HCT116 (cell line): ENCODE measurements at regions not wholly inside any gene's neighbourhood (a gene's known extent, or its start where the extent isn't known, plus 50 kb on each side); places are given as distances from the start of the nearest gene placed in this dataset.

Experiments
- ATAC-seq: fragments of 200-7000 bp; cut with Tn5 transposase; 2 replicates; pipeline ENCODE4 v1.9.1; 2020; ENCODE audit warnings: mild to moderate bottlenecking, moderate library complexity
- BruUV-seq: library from RNA; stranded (reverse); fragments of 400-500 nt; replicated peaks from 2 replicates; lab custom pipeline; 2021; lab: Mats Ljungman, UMichigan
- CTCF ChIA-PET: fragments of 300-600 bp; sonication (Branson Sonifier 250); formaldehyde crosslinking; loops from one replicate; lab custom pipeline; 2021; ENCODE audit warnings: antibody characterized with exemption; lab: Charles Lee
- POLR2A ChIA-PET: fragments of 300-600, 350-600 bp; sonication (Branson Sonifier 250); formaldehyde crosslinking; loops from one replicate; lab custom pipeline; 2021; ENCODE audit warnings: antibody characterized with exemption; lab: Charles Lee
- RAD21 ChIA-PET, 2 experiments: fragments of 300-600 bp; sonication (Branson Sonifier 250); formaldehyde crosslinking; loops; one replicate each; lab custom pipeline; 2023; ENCODE audit warnings: low total read pairs in 2 of 2; ENCODE audit not compliant: uncharacterized antibody in 2 of 2, unreplicated experiment in 2 of 2, low non-redundant PET in 1 of 2; lab: Charles Lee
- DNase-seq: peaks from one replicate; pipeline ENCODE4 v3.0.0-alpha.2; 2010; ENCODE audit warnings: low read depth, low spot score
- H2AFZ ChIP-seq: fragments of 200-600 bp; shearing (Covaris generic), sonication (generic); 2 replicates; pipeline ENCODE4 v1.6.1; 2017; ENCODE audit warnings: low read depth, mixed run types, mixed read lengths, antibody characterized with exemption, low read length; ENCODE audit not compliant: poor library complexity, severe bottlenecking
- H3K27ac ChIP-seq: 2 replicates; pipeline ENCODE4 v1.5.1; 2012; ENCODE audit warnings: low read depth, low read length
- H3K27me3 ChIP-seq: fragments of 200-600 bp; sonication (generic); 2 replicates; pipeline ENCODE4 v1.6.1; 2016; ENCODE audit warnings: mixed run types, low read length, mixed read lengths; ENCODE audit not compliant: insufficient read depth
- H3K36me3 ChIP-seq, 2 experiments: fragments of 200-500 bp in 1 of 2; fragments of 200-600 bp in 1 of 2; sonication (Bioruptor generic) in 1 of 2; sonication (generic) in 1 of 2; 2 replicates each; pipeline versions ENCODE4 v1.5.1 to v1.6.1; 2014 to 2016; ENCODE audit warnings: low read length in 2 of 2, inconsistent platforms in 1 of 2, mixed read lengths in 1 of 2, mixed run types in 1 of 2; ENCODE audit not compliant: insufficient read depth in 2 of 2, control insufficient read depth in 1 of 2
- H3K4me1 ChIP-seq, 2 experiments: fragments of 200-600 bp in 1 of 2; sonication (generic) in 1 of 2; 2 replicates each; pipeline versions ENCODE4 v1.5.1 to v1.6.1; 2012 to 2017; ENCODE audit warnings: low read length in 2 of 2, inconsistent platforms in 1 of 2, mild to moderate bottlenecking in 1 of 2, mixed read lengths in 1 of 2, mixed run types in 1 of 2, moderate library complexity in 1 of 2; ENCODE audit not compliant: insufficient read depth in 2 of 2, control insufficient read depth in 1 of 2
- H3K4me2 ChIP-seq: fragments of 200-600 bp; sonication (generic); 2 replicates; pipeline ENCODE4 v1.6.1; 2017; ENCODE audit warnings: mixed run types, low read length, mixed read lengths
- H3K4me3 ChIP-seq, 2 experiments: fragments of 200-600 bp in 1 of 2; sonication (generic) in 1 of 2; replicated peaks in 1 of 2; 2 replicates each; pipeline ENCODE4 v1.5.1; 2011 to 2016; ENCODE audit warnings: low read length in 2 of 2, control low read depth in 1 of 2, low read depth in 1 of 2, mild to moderate bottlenecking in 1 of 2, mixed read lengths in 1 of 2, mixed run types in 1 of 2
- H3K79me2 ChIP-seq: fragments of 200-600 bp; sonication (generic); 2 replicates; pipeline ENCODE4 v1.6.1; 2017; ENCODE audit warnings: mild to moderate bottlenecking, mixed run types, low read length, moderate library complexity, mixed read lengths; ENCODE audit not compliant: insufficient read depth
- H3K9ac ChIP-seq: fragments of 200-600 bp; sonication (generic); 2 replicates; pipeline ENCODE4 v1.6.1; 2016; ENCODE audit warnings: low read length, mixed read lengths
- H3K9me2 ChIP-seq: fragments of 200-600 bp; sonication (generic), shearing (Covaris generic); 2 replicates; pipeline ENCODE4 v1.6.1; 2017; ENCODE audit warnings: mixed run types, mild to moderate bottlenecking, moderate library complexity; ENCODE audit not compliant: insufficient read depth
- H3K9me3 ChIP-seq, 2 experiments: fragments of 200-500 bp in 1 of 2; fragments of 200-600 bp in 1 of 2; sonication (Bioruptor generic) in 1 of 2; sonication (generic) in 1 of 2; 2 replicates each; pipeline ENCODE4 v1.6.1; 2014 to 2017; ENCODE audit warnings: low read length in 2 of 2, mixed read lengths in 2 of 2, inconsistent platforms in 1 of 2, low read depth in 1 of 2, mild to moderate bottlenecking in 1 of 2, mixed run types in 1 of 2, moderate library complexity in 1 of 2; ENCODE audit not compliant: control insufficient read depth in 1 of 2, insufficient read depth in 1 of 2
- H4K20me1 ChIP-seq: fragments of 200-600 bp; sonication (generic), shearing (Covaris generic); 2 replicates; pipeline ENCODE4 v1.6.1; 2017; ENCODE audit warnings: mixed run types, mild to moderate bottlenecking, moderate library complexity; ENCODE audit not compliant: insufficient read depth
- CEBPB ChIP-seq: IDR thresholded peaks from 2 replicates; pipeline ENCODE4 v1.6.1; 2012; ENCODE audit warnings: low read depth
- CTCF ChIP-seq, 3 experiments: fragments of 200-600 bp in 1 of 3; sonication (generic) in 1 of 3; IDR thresholded peaks in 2 of 3; conservative IDR thresholded peaks in 1 of 3; 2 replicates each; pipeline ENCODE4 v1.5.1; 2012 to 2017; ENCODE audit warnings: low read depth in 2 of 3, low read length in 2 of 3, antibody characterized with exemption in 1 of 3, borderline replicate concordance in 1 of 3, control low read depth in 1 of 3, mild to moderate bottlenecking in 1 of 3, mixed read lengths in 1 of 3, mixed run types in 1 of 3, moderate library complexity in 1 of 3; ENCODE audit not compliant: insufficient read depth in 1 of 3
- EZH2 ChIP-seq: fragments of 200-600 bp; sonication (generic); IDR thresholded peaks from 2 replicates; pipeline ENCODE4 v1.6.1; 2017; ENCODE audit warnings: antibody characterized with exemption, mixed run types
- FOSL1 ChIP-seq: IDR thresholded peaks from 2 replicates; pipeline ENCODE4 v1.6.1; 2012; ENCODE audit warnings: low read depth
- RAD21 ChIP-seq: IDR thresholded peaks from 2 replicates; pipeline ENCODE4 v1.6.1; 2012; ENCODE audit warnings: low read depth, mild to moderate bottlenecking
- SIN3A ChIP-seq: IDR thresholded peaks from 2 replicates; pipeline ENCODE4 v1.6.1; 2012; ENCODE audit warnings: low read depth
- TCF7L2 ChIP-seq: IDR thresholded peaks from 2 replicates; pipeline ENCODE4 v1.7.0; 2011; ENCODE audit warnings: borderline replicate concordance, inconsistent platforms; ENCODE audit not compliant: insufficient read depth, insufficient read length; ENCODE audit errors: extremely low read depth
- YY1 ChIP-seq: IDR thresholded peaks from 2 replicates; pipeline ENCODE4 v1.6.1; 2011; ENCODE audit warnings: low read length, low read depth, moderate library complexity, mild to moderate bottlenecking; ENCODE audit not compliant: insufficient replicate concordance; ENCODE audit errors: extremely low read depth
- intact Hi-C: fragments of 100-400 bp; cut with micrococcal nuclease; formaldehyde crosslinking; loops from 2 replicates; pipeline ENCODE4 v1.10.0; 2022

- no peak for TF ChIP-seq YY1
- no peak for TF ChIP-seq TCF7L2
- TF ChIP-seq RAD21 = no peak
- TF ChIP-seq EZH2 = no peak
- no peak for TF ChIP-seq CTCF (IDR thresholded peaks at IDR 0.05 in 2 of 3, conservative IDR thresholded peaks at IDR 0.05 in 1 of 3; ENCODE audit: borderline replicate concordance in 1 of 3, insufficient read depth in 1 of 3, low read depth in 2 of 3, low read length in 2 of 3)
Measured at GRCh38 chr6:4668271-4669179, 107.7 kb upstream of the CDYL start (continued).

- ChIA-PET RAD21 (no interaction called here), POLR2A (no interaction called here), CTCF (no interaction called here)
- H3K9me2 ChIP-seq = no peaks in the 10 kb centered on the region
- H3K9me3 ChIP-seq = no peaks in the 10 kb centered on the region
- no peak overlapping the region for H2AFZ ChIP-seq
- no peaks in the 10 kb centered on the region for H3K36me3 ChIP-seq
- no peak overlapping the region for H3K27ac ChIP-seq
- H3K9ac ChIP-seq = no peak overlapping the region
- ATAC-seq (no peak), DNase-seq (no peak)
- H3K27me3 ChIP-seq = no peaks in the 10 kb centered on the region
- intact Hi-C loops = no loop called here
- H3K4me2 ChIP-seq = no peak overlapping the region
- no peaks in the 10 kb centered on the region for H3K79me2 ChIP-seq
- TF ChIP-seq TCF7L2 (no peak), SIN3A (no peak), CTCF (IDR thresholded peaks at IDR 0.05 in 2 of 3, conservative IDR thresholded peaks at IDR 0.05 in 1 of 3; ENCODE audit: borderline replicate concordance in 1 of 3, insufficient read depth in 1 of 3, low read depth in 2 of 3, low read length in 2 of 3) (no peak), CEBPB (no peak), RAD21 (no peak), YY1 (no peak), FOSL1 (no peak)
- H4K20me1 ChIP-seq = no peaks in the 10 kb centered on the region
- H3K4me1 ChIP-seq = no peaks in the 10 kb centered on the region
- no TSS peak for BruUV-seq
- H3K4me3 ChIP-seq = no peak overlapping the region
Measured at GRCh38 chr6:4667591-4667990, 108.6 kb upstream of the CDYL start.
